DMS53 treated with DMSO at 0.1 percent for 48 hours (cell line): ENCODE measurements at regions not wholly inside any gene's neighbourhood (a gene's known extent, or its start where the extent isn't known, plus 50 kb on each side); places are given as distances from the start of the nearest gene placed in this dataset.

Experiments used
- DNase-seq: peaks from one replicate; lab custom pipeline; 2025; ENCODE audit not compliant: unreplicated experiment; lab: John Stamatoyannopoulos, UW

GRCh38 chr3:151935446-151935845 is 62.0 kb downstream of the SUCNR1 start:
- DNase-seq: no peak

DNA sequence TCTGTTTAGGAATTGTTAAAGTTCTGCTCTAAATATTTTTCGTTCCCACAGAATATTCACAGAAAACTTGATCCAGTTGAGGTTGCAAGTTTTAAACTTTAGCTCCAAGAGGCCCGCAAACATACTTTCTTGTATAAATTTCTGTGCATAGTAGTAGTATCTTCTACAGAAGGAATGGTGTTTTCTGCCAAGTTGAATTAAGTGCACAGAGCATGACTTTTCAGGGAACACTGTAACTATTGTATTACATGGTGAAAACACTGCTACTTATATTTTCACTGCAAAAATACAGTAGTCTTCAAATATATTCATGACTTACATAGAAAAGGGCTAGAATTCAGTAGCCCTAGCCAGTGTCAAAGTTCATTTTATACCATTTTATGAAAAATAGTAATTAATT is 67.0 kb downstream of the SUCNR1 start:
- no peak for DNase-seq

GRCh38 chr3:151943539-151943938 is 70.1 kb downstream of the SUCNR1 start:
- DNase-seq: no peak

GRCh38 chr3:151944356-151944755 is 70.9 kb downstream of the SUCNR1 start:
- no peak for DNase-seq

GRCh38 chr3:151946606-151947005 is 73.2 kb downstream of the SUCNR1 start:
- no peak for DNase-seq

GRCh38 chr3:151949706-151950105 is 76.3 kb downstream of the SUCNR1 start:
- no peak for DNase-seq

DNA sequence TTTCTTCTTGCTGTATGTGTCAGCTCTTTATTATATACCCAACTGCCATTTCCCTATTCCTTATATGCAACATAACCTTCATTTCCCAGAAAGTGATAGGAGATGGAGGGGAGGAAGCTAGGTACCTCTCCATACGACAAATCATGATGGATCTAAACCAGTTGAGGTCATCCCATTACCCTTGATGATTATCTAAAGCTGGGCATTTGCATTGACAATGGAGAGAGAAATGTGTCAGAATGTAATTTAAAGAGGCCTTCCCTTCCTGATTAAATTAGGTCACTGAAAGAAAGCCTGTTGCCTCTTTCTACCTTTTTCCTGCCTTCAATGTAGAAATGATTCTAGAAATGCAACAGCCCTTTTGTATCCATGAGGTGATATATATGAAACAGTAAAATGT is 81.9 kb downstream of the SUCNR1 start:
- no peak for DNase-seq

DNA sequence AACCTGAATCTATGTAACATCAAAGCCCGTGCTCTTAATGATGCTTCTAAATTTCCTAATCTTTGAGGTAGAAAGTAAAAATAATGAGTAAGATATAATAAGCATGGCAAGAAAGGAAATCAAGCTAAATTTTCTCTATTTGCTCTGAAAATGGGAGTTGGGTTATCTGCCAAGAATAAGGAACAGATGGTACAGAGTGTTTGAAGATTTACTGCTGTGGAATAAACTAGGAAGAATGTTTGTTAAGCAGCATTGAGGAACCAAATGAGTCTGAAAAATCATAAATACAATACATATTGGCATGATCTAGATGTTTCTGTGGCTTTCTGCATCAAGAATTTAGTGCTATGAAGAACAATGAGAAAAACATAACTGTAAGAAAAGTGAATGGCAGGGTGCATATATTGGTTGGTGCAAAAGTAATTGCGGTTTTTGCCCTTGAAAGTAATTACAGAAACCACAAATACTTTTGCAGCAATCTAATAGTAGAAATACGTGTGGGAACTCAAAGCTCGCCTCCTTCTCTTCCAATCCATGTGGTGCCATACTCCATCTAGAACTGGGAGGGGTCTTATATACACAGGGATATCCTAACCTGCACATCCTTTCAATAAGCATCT is 87.6 kb downstream of the SUCNR1 start:
- DNase-seq: no peak

DNA sequence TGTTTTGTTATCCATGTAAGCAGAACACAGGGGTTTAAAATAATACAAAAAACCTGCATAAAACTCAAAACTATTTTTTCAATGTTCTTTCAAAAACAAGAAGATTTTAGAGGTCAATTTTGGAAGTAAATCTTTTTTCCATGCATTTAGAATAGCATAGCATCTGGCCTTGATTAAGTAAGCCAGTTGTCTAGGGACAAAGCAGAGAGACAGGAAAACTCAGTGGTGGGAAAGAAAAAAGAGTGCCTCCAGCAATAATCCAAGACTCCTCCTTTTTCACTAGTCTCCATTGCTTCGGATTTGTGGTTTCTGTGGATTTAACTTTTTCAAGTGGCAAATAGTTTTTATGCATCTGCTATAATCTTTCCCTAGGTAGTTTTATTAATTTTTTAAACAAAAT is 88.9 kb downstream of the SUCNR1 start:
- DNase-seq: no peak

GRCh38 chr3:151962912-151963311 is 89.5 kb downstream of the SUCNR1 start:
- DNase-seq: no peak

DNA sequence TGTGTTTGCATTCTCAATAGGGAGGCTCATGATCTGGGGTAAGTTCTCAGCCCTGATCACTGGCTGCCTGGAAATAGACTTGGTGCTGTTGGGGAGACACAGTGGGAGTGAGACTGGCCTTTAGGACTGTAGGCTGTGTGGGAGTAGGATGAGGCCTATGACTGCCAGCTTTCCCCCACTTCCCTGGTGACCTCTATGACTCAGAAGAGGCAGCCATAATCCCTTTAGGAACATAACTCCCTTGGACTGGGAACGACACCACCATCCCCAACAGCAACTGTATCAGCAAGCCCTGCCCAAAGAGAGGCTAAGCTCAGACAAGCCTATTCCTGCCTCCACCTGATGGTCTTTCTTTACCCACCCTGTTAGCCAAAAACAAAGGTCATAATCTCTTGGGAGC is 91.3 kb downstream of the SUCNR1 start:
- DNase-seq: no peak

GRCh38 chr3:151969026-151969642 is 95.7 kb downstream of the SUCNR1 start:
- no peak for DNase-seq

- DNase-seq: peak; percentile 93
Measured at GRCh38 chr3:151971814-151972579, 98.6 kb downstream of the SUCNR1 start.

GRCh38 chr3:151974067-151974466 is 100.6 kb downstream of the SUCNR1 start:
- no peak for DNase-seq

GRCh38 chr3:151976211-151977050 is 103.0 kb downstream of the SUCNR1 start:
- peak; percentile 11 for DNase-seq

DNA sequence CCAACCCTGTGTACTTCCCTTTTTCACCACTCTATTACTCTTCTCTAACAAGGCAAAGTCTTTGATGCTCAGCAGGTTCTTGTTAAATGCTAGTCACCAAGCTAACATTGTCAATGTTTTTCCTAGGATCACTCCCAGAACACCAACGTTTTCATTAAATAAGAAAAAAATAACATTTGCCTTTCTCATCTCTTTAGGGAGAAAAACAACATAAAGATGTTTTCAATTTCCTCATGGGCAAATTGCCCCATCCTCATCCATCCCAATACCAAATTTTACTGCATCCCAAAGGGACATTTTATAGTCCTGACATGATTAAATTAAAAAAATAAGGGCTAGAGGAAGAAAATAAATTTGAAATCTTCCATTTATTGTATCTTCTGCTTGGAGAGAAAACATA is 106.5 kb downstream of the SUCNR1 start:
- no peak for DNase-seq

- no peak for DNase-seq
Measured at GRCh38 chr3:151983538-151983937, 110.1 kb downstream of the SUCNR1 start.

DNA sequence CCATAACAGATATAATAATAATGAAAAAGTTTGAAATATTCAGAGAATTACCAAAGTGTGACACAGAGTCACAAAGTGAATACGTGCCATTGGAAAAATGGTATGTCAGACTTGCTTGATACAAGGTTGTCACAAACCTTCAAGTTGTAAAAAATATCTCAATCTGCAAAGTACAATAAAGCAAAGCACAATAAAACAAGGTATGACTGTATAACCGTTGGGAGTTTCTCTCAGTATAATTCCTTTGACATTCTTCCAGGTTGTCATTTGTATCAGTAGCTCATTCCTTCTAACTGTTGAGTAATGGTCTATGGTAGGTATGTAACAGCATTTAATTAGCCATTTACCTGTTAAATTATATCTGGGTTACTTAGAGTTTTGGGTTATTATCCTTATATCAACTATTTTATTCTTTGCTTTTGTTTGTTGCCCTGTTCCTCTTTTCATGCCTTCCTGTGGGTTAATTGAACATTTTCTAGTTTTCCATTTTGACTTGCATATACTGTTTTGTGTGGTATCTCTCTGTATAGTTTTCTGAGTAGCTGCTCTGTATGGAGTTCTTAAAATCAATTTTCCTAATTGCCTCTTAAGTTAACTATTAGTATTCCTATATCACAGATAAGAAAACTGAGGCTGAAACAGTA is 112.5 kb downstream of the SUCNR1 start:
- DNase-seq: no peak

GRCh38 chr3:151987893-151988292 is 114.5 kb downstream of the SUCNR1 start:
- no peak for DNase-seq

- no peak for DNase-seq
Measured at GRCh38 chr3:151989621-151990020, 116.2 kb downstream of the SUCNR1 start.
